ENCODE measurements at regions not wholly inside any gene's neighbourhood (a gene's known extent, or its start where the extent isn't known, plus 50 kb on each side); places are given as distances from the start of the nearest gene placed in this dataset.

DNA sequence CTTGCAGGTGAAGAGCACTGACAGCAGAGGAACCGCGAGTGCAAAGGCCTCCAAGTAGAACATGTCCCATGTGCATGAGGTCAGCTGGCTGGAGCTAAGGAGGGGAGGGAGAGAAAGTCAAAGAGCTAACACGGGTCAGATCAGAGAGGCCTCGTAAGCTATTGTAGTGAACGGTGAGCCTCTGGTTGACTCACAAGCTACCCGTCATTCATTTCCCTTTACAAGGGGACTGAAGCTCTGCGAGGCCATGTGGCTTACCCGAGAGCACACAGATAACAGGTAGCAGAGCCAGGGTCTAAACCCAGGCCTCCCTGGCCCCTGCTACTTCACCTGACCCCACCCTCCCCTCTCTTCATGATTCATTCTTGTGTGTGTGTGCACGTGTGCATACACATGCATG lies 152.7 kb upstream of the ADRA1B start:
- H3K9me1 ChIP-seq (replicated peaks; ENCODE audit: control insufficient read depth, extremely low read depth, insufficient read depth, low read length): no peaks in the 10 kb centered on the region
- H3K4me2 ChIP-seq (ENCODE audit: insufficient read depth, low read length): no peak overlapping the region
- H3K36me3 ChIP-seq (ENCODE audit: control insufficient read depth in 2 of 2, extremely low read depth in 1 of 2, insufficient read depth in 2 of 2, low read length in 2 of 2): no peaks in the 10 kb centered on the region
- H3K79me2 ChIP-seq (ENCODE audit: control insufficient read depth, insufficient read depth, low read length): no peaks in the 10 kb centered on the region
- no peak overlapping the region for H3K27ac ChIP-seq (ENCODE audit: insufficient read depth, low read depth, low read length)
- no peaks in the 10 kb centered on the region for H3K27me3 ChIP-seq (ENCODE audit: control insufficient read depth in 2 of 2, insufficient read depth in 2 of 2, low read length in 2 of 2)
- POLR2A ChIA-PET: no interaction called here
- no peak for DNase-seq (ENCODE audit: low read depth, low spot score)
- CTCF ChIA-PET: no interaction called here
- no peaks in the 10 kb centered on the region for H3K9me3 ChIP-seq (replicated peaks; ENCODE audit: control insufficient read depth, insufficient read depth, low read length)
- no peak overlapping the region for H2AFZ ChIP-seq (ENCODE audit: low read depth, low read length)
- H3K4me1 ChIP-seq (ENCODE audit: control insufficient read depth, extremely low read depth, insufficient read depth, low read length): no peaks in the 10 kb centered on the region
- TF ChIP-seq JUN (IDR thresholded peaks at IDR 0.05; ENCODE audit: borderline replicate concordance, insufficient read depth, insufficient read length, low read depth) (no peak), FOS (IDR thresholded peaks at IDR 0.05; ENCODE audit: borderline replicate concordance, insufficient read depth, low read length) (no peak), POLR2AphosphoS5 (IDR thresholded peaks at IDR 0.05; ENCODE audit: insufficient read depth, low read depth, low read length) (no peak), GATA2 (IDR thresholded peaks at IDR 0.05; ENCODE audit: insufficient read depth, insufficient read length, low read depth, low read length) (no peak), MYC (IDR thresholded peaks at IDR 0.05; ENCODE audit: low read depth, low read length) (no peak)
- TF ChIP-seq, protein P1, sequence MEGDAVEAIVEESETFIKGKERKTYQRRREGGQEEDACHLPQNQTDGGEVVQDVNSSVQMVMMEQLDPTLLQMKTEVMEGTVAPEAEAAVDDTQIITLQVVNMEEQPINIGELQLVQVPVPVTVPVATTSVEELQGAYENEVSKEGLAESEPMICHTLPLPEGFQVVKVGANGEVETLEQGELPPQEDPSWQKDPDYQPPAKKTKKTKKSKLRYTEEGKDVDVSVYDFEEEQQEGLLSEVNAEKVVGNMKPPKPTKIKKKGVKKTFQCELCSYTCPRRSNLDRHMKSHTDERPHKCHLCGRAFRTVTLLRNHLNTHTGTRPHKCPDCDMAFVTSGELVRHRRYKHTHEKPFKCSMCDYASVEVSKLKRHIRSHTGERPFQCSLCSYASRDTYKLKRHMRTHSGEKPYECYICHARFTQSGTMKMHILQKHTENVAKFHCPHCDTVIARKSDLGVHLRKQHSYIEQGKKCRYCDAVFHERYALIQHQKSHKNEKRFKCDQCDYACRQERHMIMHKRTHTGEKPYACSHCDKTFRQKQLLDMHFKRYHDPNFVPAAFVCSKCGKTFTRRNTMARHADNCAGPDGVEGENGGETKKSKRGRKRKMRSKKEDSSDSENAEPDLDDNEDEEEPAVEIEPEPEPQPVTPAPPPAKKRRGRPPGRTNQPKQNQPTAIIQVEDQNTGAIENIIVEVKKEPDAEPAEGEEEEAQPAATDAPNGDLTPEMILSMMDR (IDR thresholded peaks at IDR 0.05; ENCODE audit: extremely low read depth in 1 of 2, insufficient read depth in 1 of 2, low read depth in 1 of 2, low read length in 2 of 2): no peak
- intact Hi-C loops (cut with micrococcal nuclease): no loop called here
- no peak overlapping the region for H3K9ac ChIP-seq (replicated peaks; ENCODE audit: extremely low read depth, insufficient read depth, low read length)
- H3K4me3 ChIP-seq (replicated peaks in 1 of 3; ENCODE audit: insufficient read depth in 1 of 3, low read depth in 1 of 3, low read length in 3 of 3): no peak overlapping the region
- FAIRE-seq: no peak
- dilution Hi-C loops (cut with MboI; ENCODE audit: extremely low pct_ligation_motif_present, low sequenced_read_pairs): no loop called here
- no peaks in the 10 kb centered on the region for H4K20me1 ChIP-seq (replicated peaks; ENCODE audit: control insufficient read depth, extremely low read depth, insufficient read depth, low read length)
- no TSS peak for BruUV-seq (replicated peaks)
